ENCODE measurements at regions not wholly inside any gene's neighbourhood (a gene's known extent, or its start where the extent isn't known, plus 50 kb on each side); places are given as distances from the start of the nearest gene placed in this dataset.

- H2AFZ ChIP-seq (ENCODE audit: low read length): no peak overlapping the region; the same call in 1 of the 2 replicates
- no peak overlapping the region for H3K56ac ChIP-seq (replicated peaks; ENCODE audit: insufficient read length, low read depth, low read length)
- peak in 1 of 2 experiments; percentile 39 for DNase-seq (ENCODE audit: low read depth in 1 of 2, low spot score in 2 of 2)
- no peak overlapping the region for H3K9ac ChIP-seq (replicated peaks in 1 of 4; ENCODE audit: extremely low read depth in 1 of 4, low read depth in 3 of 4, low read length in 3 of 4)
- no peak overlapping the region for H4K5ac ChIP-seq (ENCODE audit: insufficient read length, low read depth, low read length)
- H2BK5ac ChIP-seq (ENCODE audit: low read depth, low read length): no peak overlapping the region
- no peak for FAIRE-seq
- H3K79me2 ChIP-seq (ENCODE audit: control insufficient read depth in 1 of 2, insufficient read depth in 2 of 2, low read length in 2 of 2): no peaks in the 10 kb centered on the region
- no peak overlapping the region for H2BK120ac ChIP-seq (replicated peaks; ENCODE audit: low read depth, low read length)
- no peak overlapping the region for H3K4me2 ChIP-seq (ENCODE audit: insufficient read depth in 1 of 2, low read depth in 2 of 2, low read length in 2 of 2)
- ChIA-PET POLR2A (ENCODE audit: partially characterized antibody) (interaction anchor here (0.8 kb wide), 1 partner anchor 10 kb away, joined by 4 read pairs; no protein-coding TSS in a partner anchor), CTCF (ENCODE audit: partially characterized antibody) (interaction anchor here (0.7 to 1.5 kb wide), 5 partner anchors 8 to 166 kb away, joined by 3 to 6 read pairs (median 4); no protein-coding TSS in a partner anchor)
- no peak overlapping the region for H4K91ac ChIP-seq (replicated peaks; ENCODE audit: insufficient read length, low read length)
- H3K79me1 ChIP-seq (ENCODE audit: low read depth, low read length): no peaks in the 10 kb centered on the region
- H3K9me3 ChIP-seq (ENCODE audit: insufficient read depth in 2 of 2, low read depth in 1 of 2, low read length in 1 of 2): no peaks in the 10 kb centered on the region
- H3K27me3 ChIP-seq (replicated peaks in 1 of 4; ENCODE audit: control insufficient read depth in 3 of 4, extremely low read depth in 1 of 4, insufficient read depth in 3 of 4, low read length in 3 of 4): peaks cover 0 to 5% (median 0%) of the 10 kb centered on the region in 4 experiments; a peak in 1 of 7 replicates
- H2BK12ac ChIP-seq (ENCODE audit: low read depth, low read length): no peak overlapping the region
- peak overlapping the region; percentile 33; the same call in 1 of the 2 replicates for H2BK15ac ChIP-seq (ENCODE audit: low read length)
- no peak overlapping the region for H3K14ac ChIP-seq (ENCODE audit: insufficient read length)
- H3K27ac ChIP-seq (ENCODE audit: low read depth, low read length): no peak overlapping the region
- H2AK5ac ChIP-seq (ENCODE audit: low read depth, low read length): no peak overlapping the region
- H3K23ac ChIP-seq (ENCODE audit: insufficient read length): no peak overlapping the region
- no peak overlapping the region for H2BK20ac ChIP-seq (ENCODE audit: low read length)
- H3K4me3 ChIP-seq (ENCODE audit: extremely low read depth in 1 of 4, insufficient read depth in 2 of 4, low read depth in 3 of 4, low read length in 4 of 4): no peak overlapping the region
- H3K23me2 ChIP-seq (ENCODE audit: low read depth, low read length): peaks cover 2% of the 10 kb centered on the region; the same call in 1 of the 2 replicates
- no peak for TF ChIP-seq SRF (IDR thresholded peaks at IDR 0.05; ENCODE audit: low read depth, low read length)
- 89% methylated on average over 13 of the region's 13 CpGs; no CpG with 5 or more reads in 1 of the 2 experiments for WGBS, 2 experiments (ENCODE audit: extremely low coverage in 1 of 2, insufficient coverage in 1 of 2, insufficient read length in 1 of 2, insufficient replicate concordance in 2 of 2, low coverage in 1 of 2, low lambda C conversion rate in 2 of 2, missing lambda C conversion rate in 1 of 2)
- H3K36me3 ChIP-seq (ENCODE audit: control insufficient read depth in 2 of 4, insufficient read depth in 4 of 4, low read length in 3 of 4): no peaks in the 10 kb centered on the region
- H4K20me1 ChIP-seq (replicated peaks in 1 of 2; ENCODE audit: control insufficient read depth in 1 of 2, insufficient read depth in 2 of 2, low read length in 2 of 2): no peaks in the 10 kb centered on the region
- H4K8ac ChIP-seq (ENCODE audit: extremely low read depth, insufficient read depth, low read length): no peak overlapping the region
- H3K4me1 ChIP-seq (replicated peaks in 1 of 4; ENCODE audit: control insufficient read depth in 3 of 4, insufficient read depth in 4 of 4, low read length in 3 of 4): no peaks in the 10 kb centered on the region
- no peak overlapping the region for H3K4ac ChIP-seq (replicated peaks; ENCODE audit: insufficient read length, low read depth, low read length)
- no peak overlapping the region for H3K18ac ChIP-seq (ENCODE audit: extremely low read depth, low read length)
Measured at GRCh38 chr5:172530878-172531703, 76.8 kb upstream of the SH3PXD2B start.

Data from H1 (cell line).